ENCODE measurements at regions not wholly inside any gene's neighbourhood (a gene's known extent, or its start where the extent isn't known, plus 50 kb on each side); places are given as distances from the start of the nearest gene placed in this dataset.
A peak's percentile ranks its signal among the peaks of the same experiment; 100 is the strongest.

DNA sequence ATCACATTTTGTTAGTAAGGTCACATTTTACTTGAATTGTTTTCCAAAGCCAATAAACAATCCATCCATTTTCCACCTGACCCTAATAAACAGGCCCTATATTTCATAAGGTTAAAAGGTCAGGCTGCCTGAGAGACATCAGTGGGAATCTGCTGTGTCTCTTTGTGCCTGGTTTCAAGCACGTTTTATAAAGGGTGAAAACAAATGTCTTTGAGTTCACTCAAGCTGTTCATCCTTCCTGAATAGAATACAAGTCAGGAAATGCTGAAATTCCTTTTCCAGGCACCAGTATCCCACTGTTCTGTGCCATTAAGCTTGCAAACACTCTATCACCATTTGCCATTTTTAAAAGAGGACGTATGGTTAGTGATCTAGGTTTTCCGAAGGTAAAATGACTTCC, 67.5 kb upstream of the SPATA13 start:
- DNase-seq (ENCODE audit: low read depth, low spot score): no peak

DNA sequence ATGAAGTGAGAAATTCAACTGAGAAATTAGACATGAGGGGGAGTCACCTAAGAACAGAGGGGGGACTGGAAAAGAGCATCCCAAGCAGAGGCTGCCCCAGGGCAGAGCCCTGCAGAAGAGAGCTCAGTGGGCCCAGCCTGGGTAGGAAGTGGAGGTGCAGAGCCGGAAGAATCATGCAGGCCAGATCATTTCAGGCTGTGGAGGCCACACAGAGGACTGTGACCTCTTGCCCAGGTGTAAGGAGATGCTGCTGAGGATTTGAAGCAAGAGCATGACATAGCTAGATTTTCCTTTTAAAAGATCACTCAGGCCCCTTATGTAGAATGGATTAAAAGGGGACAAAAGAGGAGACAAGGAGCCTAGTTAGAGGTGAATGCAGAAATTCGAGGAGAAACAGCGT, 63.9 kb upstream of the SPATA13 start:
- DNase-seq (ENCODE audit: low read depth, low spot score): no peak
- no peak overlapping the region for H3K4me3 ChIP-seq (ENCODE audit: low read length)

More for the DNA sequence above, 67.5 kb upstream of the SPATA13 start:
- no peak overlapping the region for H3K4me3 ChIP-seq (ENCODE audit: low read length)

DNA sequence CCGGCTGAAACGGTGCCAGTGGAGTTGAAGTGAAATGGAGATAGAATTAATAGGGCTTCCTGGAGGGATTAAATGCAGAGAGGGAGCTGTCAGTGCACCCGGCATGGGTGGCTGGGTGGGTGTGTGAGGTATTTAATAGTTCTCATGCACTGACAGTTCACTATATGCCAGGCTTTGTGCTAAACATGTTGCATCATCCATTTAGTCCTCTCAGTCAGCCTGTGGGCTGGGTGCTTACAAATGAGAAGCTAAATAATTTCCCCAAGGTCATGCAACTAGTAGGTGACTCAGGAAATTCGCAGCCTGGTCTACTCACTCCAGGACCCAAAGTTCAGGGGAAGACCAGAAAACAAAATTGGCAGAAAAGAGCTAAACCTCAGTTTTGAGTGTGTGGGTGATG, 63.5 kb upstream of the SPATA13 start:
- peak overlapping the region; percentile 2; the same call in 1 of the 2 replicates for H3K4me3 ChIP-seq (ENCODE audit: low read length)
- no peak for DNase-seq (ENCODE audit: low read depth, low spot score)

DNA sequence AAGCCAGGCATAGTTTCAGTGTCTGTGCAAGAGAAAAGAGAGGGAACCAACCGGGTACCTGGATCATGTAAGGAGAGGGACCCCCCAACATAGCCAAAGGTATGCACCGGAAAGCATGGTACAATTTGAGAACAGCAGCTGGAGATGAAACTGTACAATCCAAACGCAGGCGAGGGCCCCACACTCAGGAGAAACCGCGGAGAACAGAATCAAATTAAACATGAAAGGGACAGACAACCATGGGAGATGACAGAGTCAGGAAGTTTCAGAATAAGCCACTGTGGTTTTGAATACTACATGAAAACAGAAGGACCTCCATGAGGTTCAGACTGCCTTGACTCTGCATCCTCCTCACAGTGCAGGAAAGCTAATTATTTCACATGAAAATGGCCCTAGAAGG, 62.9 kb upstream of the SPATA13 start:
- peak overlapping the region; percentile 2 for H3K4me3 ChIP-seq (ENCODE audit: low read length)
- DNase-seq (ENCODE audit: low read depth, low spot score): peak; percentile 92

DNA sequence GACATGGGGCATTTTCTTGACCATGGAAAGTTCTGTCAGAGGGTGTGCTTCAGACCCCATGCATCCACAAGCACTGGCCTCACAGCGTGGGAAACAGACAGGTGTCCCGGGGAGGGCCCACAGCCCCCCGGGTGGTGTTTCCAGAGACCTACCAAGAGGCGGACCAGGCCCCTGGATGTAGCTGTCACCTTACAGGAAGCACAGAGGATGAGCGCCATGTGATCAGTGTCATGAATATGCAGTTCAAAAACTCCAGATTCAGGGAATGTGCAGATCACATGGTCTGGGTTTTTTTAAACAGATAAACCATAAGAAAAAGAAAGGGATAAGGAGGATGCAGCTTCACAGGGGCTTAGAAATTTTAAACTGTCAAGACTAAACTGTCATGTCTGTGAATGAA, 61.0 kb upstream of the SPATA13 start:
- no peak overlapping the region for H3K4me3 ChIP-seq (ENCODE audit: low read length)
- no peak for DNase-seq (ENCODE audit: low read depth, low spot score)

DNA sequence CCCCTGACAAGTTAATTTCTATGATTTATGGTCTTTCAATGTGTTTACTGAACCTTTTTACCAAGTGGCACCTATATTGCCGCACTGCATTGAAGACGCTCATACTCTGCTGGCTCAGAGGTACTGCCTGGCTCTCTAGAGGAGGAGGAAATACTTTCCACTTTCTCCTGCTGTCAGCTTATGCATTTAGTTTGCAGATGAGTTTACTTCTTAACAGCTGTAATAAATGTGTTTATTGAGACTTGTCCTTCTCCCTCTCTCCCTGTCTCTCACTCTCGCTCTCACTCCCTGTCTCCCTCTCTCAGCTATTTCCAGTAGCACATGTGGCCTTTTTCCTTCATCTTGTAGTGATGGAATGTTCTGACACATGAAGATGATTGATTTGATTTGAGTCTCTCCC, 60.3 kb upstream of the SPATA13 start:
- DNase-seq (ENCODE audit: low read depth, low spot score): no peak
- H3K4me3 ChIP-seq (ENCODE audit: low read length): no peak overlapping the region

DNA sequence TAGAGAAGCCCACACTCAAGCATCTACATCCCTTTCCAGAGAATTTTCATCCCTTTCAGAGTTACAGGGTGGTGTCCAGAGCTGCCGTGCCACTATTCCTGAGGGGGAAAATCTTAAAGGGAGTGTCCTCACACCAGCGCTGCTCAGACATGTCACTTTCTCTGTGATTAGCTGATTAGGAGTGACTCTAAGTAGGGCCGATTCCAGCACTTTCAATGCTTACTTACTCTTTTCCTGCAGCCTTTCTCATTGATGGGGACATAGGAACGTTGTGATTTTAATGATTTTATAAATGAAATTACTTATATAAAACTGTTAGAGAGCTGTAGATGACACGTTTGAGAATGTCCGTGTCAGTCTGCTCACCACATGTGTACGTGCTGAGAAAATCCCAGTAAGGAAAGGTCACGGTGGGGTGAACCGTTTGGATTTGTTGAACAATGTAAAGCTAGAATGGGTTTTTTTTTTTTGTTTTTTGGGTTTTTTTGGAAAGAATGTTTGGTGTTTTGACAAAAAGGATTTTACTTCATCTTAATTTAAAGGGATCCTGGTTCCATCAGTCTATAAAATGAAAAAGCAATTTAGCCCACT, 56.6 kb upstream of the SPATA13 start:
- H3K4me3 ChIP-seq (ENCODE audit: low read length): no peak overlapping the region
- no peak for DNase-seq (ENCODE audit: low read depth, low spot score)

DNA sequence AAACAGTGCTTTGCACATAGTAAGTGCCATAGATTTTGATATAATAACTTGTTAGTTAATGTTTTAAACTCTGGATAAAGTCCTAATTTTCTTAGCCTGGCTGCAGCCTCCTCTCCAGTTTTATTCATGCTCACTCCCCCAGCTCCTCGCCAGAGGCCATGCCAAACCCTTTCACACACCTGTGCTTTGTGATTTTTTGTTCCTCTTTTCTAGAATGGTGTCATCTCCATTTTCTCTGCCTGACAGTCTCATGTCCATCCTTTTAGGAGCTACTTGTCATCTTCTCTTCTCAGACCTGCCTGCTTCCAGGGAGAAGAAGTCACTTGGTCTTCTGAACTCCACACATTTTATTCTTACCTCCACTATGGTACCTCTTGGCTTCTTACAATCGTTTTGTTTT, 55.8 kb upstream of the SPATA13 start:
- DNase-seq (ENCODE audit: low read depth, low spot score): no peak
- no peak overlapping the region for H3K4me3 ChIP-seq (ENCODE audit: low read length)

DNA sequence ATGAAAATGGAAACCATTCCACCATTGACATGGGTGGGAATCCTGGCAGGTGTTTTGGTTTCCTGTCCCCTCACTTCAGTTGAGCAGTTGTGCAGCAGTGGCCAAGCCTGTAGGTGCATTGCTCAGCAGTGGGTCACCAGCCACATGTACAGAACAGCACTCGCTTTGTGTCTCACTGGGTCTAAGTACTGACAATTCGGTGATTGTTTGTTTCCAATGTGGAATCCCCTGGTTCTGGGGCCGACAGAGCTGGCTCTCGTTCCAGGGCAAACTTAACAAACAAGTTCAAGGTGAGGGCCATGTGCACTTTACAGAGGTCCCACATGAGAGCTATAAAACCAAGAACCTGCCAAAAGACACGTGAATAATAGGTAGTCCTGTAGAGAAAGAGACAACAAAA, 54.1 kb upstream of the SPATA13 start:
- no peak for DNase-seq (ENCODE audit: low read depth, low spot score)
- no peak overlapping the region for H3K4me3 ChIP-seq (ENCODE audit: low read length)

DNA sequence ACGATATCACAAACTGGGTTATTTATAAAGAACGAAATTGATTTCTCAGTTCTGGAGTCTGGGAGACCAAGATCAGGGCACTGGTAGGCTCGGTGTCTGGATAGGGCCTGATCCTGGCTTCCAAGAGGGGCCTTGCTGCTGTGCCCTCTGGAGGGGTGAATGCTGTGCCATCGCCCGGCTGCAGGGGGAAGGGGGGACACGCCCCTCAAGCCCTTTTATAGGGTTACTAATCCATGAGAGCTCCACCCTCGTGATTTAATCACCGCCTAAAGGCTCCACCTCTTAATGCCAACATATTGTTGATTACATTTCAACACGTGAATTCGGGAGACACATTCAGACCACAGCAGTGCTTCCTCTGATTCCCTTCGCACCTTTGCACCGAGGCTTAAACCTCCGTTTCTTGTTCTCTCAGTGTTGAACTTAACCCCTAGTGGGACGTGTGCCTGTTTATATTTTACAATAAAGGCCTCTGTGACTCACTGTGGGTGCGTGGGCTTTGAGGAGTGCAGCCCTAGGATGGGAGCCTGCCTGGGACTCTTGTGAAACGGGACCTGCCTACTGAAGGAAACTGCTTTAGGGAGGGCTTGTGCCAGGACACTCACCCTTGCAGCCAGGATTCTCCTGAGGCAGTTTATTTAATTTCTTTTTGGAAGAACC, 52.4 kb upstream of the SPATA13 start:
- DNase-seq (ENCODE audit: low read depth, low spot score): no peak
- no peak overlapping the region for H3K4me3 ChIP-seq (ENCODE audit: low read length)

DNA sequence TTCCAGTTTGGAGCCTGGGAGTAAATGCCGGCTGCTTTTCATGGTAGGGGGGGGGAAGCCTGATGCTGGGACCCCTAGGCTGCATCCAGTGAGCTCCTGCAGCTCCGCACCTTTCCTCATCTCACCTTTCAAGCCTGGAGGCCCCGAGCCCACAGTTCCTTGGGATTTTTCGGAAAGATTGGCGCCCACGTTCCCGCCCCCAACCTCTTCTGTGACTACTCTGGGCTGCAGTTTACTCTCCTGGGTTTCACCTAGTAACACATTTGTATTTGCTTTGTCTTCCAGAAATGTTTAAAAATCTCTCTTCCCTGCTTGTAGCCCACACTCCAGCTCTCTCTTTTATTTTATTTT, 51.9 kb upstream of the SPATA13 start:
- DNase-seq (ENCODE audit: low read depth, low spot score): no peak
- no peak overlapping the region for H3K4me3 ChIP-seq (ENCODE audit: low read length)

DNA sequence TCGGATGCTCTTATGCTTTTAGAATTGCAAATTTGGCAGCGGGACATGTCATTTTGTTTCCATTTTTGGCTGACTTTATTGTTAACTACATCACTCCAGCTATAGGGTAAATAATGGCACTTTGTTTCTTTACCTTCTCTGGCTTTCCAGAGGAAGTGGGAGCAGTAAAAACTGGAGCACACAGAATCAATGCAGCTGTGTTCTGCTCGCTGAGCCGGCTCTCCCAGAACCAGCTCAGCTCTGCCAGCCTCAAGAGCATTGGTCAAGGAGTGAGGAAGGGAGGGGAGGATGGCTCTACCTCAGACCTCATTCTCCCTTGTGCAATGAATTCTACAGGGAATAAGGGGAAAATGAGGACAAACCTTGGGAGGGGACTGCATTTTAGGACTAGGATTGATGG, 50.5 kb upstream of the SPATA13 start:
- no peak overlapping the region for H3K4me3 ChIP-seq (ENCODE audit: low read length)
- DNase-seq (ENCODE audit: low read depth, low spot score): no peak
